HEK293 (cell line): ENCODE measurements at regions not wholly inside any gene's neighbourhood (a gene's known extent, or its start where the extent isn't known, plus 50 kb on each side); places are given as distances from the start of the nearest gene placed in this dataset.

ENCODE experiments used
- CTCF ChIA-PET: fragments of 350-600 bp; formaldehyde crosslinking; extraction: SDS; loops from one replicate; lab custom pipeline; 2021; ENCODE audit warnings: antibody characterized with exemption; lab: Yijun Ruan, JAX
- POLR2A ChIA-PET: fragments of 300-600 bp; formaldehyde crosslinking; extraction: SDS; loops from one replicate; lab custom pipeline; 2020; ENCODE audit warnings: antibody characterized with exemption, inconsistent platforms; lab: Yijun Ruan, JAX
- H3K27ac ChIP-seq: fragments of 200-500 bp; sonication (Bioruptor generic); 2 replicates; pipeline ENCODE4 v1.5.1; 2014; ENCODE audit warnings: low read depth, low read length, control low read depth, inconsistent platforms; ENCODE audit errors: extremely low read depth
- H3K36me3 ChIP-seq, 2 experiments: fragments of 200-500 bp in 1 of 2; sonication (Bioruptor generic) in 1 of 2; 1 replicate in 1 of 2; 2 replicates in 1 of 2; pipeline ENCODE4 v1.5.1; 2014 to 2017; ENCODE audit warnings: inconsistent platforms in 2 of 2, low read length in 2 of 2; ENCODE audit not compliant: control insufficient read depth in 2 of 2, insufficient read depth in 1 of 2
- H3K4me1 ChIP-seq: fragments of 200-500 bp; sonication (Bioruptor generic); 2 replicates; pipeline ENCODE4 v1.5.1; 2014; ENCODE audit warnings: mild to moderate bottlenecking, low read length, inconsistent platforms; ENCODE audit not compliant: control insufficient read depth, insufficient read depth
- H3K4me3 ChIP-seq: 2 replicates; pipeline ENCODE4 v1.5.1; 2011; ENCODE audit warnings: low read depth, mild to moderate bottlenecking, control low read depth, low read length, moderate library complexity
- H3K9me3 ChIP-seq: fragments of 200-500 bp; sonication (Bioruptor generic); 2 replicates; pipeline ENCODE4 v1.5.1; 2014; ENCODE audit warnings: low read depth, low read length, inconsistent platforms; ENCODE audit not compliant: control insufficient read depth, insufficient read depth
- SP2 ChIP-seq: fragments of 450-650 bp; formaldehyde crosslinking; IDR thresholded peaks from 2 replicates; pipeline ENCODE4 v1.5.1; 2016; ENCODE audit warnings: missing biosample characterization, missing genetic modification characterization
- SP3 ChIP-seq: fragments of 450-650 bp; formaldehyde crosslinking; IDR thresholded peaks from 2 replicates; pipeline ENCODE4 v1.5.1; 2016; ENCODE audit warnings: missing biosample characterization, missing genetic modification characterization
- ZBTB11 ChIP-seq: fragments of 450-650 bp; formaldehyde crosslinking; conservative IDR thresholded peaks from 2 replicates; pipeline ENCODE4 v1.5.1; 2016; ENCODE audit warnings: low read depth, missing biosample characterization, missing genetic modification characterization
- ZFP3 ChIP-seq: fragments of 450-650 bp; formaldehyde crosslinking; IDR thresholded peaks from 2 replicates; pipeline ENCODE4 v1.5.1; 2016; ENCODE audit warnings: low read depth, missing biosample characterization, missing genetic modification characterization
- ZFP41 ChIP-seq: fragments of 450-650 bp; formaldehyde crosslinking; IDR thresholded peaks from 2 replicates; pipeline ENCODE4 v1.5.1; 2016; ENCODE audit warnings: missing biosample characterization, missing genetic modification characterization, borderline replicate concordance
- ZNF157 ChIP-seq: fragments of 450-650 bp; formaldehyde crosslinking; IDR thresholded peaks from 2 replicates; pipeline ENCODE4 v1.5.1; 2016; ENCODE audit warnings: missing biosample characterization, missing genetic modification characterization
- ZNF335 ChIP-seq: fragments of 450-650 bp; formaldehyde crosslinking; conservative IDR thresholded peaks from 2 replicates; pipeline ENCODE4 v1.5.1; 2016; ENCODE audit warnings: missing biosample characterization, missing genetic modification characterization
- ZNF366 ChIP-seq: fragments of 450-650 bp; formaldehyde crosslinking; conservative IDR thresholded peaks from 2 replicates; pipeline ENCODE4 v1.5.1; 2016; ENCODE audit warnings: missing biosample characterization, missing genetic modification characterization
- ZNF394 ChIP-seq: fragments of 450-650 bp; formaldehyde crosslinking; IDR thresholded peaks from 2 replicates; pipeline ENCODE4 v1.5.1; 2016; ENCODE audit warnings: missing biosample characterization, missing genetic modification characterization, mild to moderate bottlenecking, moderate library complexity, borderline replicate concordance
- ZNF398 ChIP-seq: fragments of 450-650 bp; formaldehyde crosslinking; IDR thresholded peaks from 2 replicates; pipeline ENCODE4 v1.5.1; 2017; ENCODE audit warnings: missing biosample characterization, missing genetic modification characterization
- ZNF416 ChIP-seq: fragments of 450-650 bp; formaldehyde crosslinking; IDR thresholded peaks from 2 replicates; pipeline ENCODE4 v1.5.1; 2016; ENCODE audit warnings: missing biosample characterization, missing genetic modification characterization
- ZNF433 ChIP-seq: fragments of 450-650 bp; formaldehyde crosslinking; IDR thresholded peaks from 2 replicates; pipeline ENCODE4 v1.5.1; 2016; ENCODE audit warnings: missing biosample characterization, missing genetic modification characterization, low read depth
- ZNF501 ChIP-seq: fragments of 450-650 bp; formaldehyde crosslinking; IDR thresholded peaks from 2 replicates; pipeline ENCODE4 v1.5.1; 2016; ENCODE audit warnings: missing biosample characterization, missing genetic modification characterization
- ZNF600 ChIP-seq: fragments of 450-650 bp; formaldehyde crosslinking; IDR thresholded peaks from 2 replicates; pipeline ENCODE4 v1.5.1; 2016; ENCODE audit warnings: missing biosample characterization, missing genetic modification characterization
- ZNF660 ChIP-seq: fragments of 450-650 bp; IDR thresholded peaks from 2 replicates; pipeline ENCODE4 v1.5.1; 2018; ENCODE audit warnings: missing biosample characterization, mild to moderate bottlenecking, missing genetic modification characterization
- ZNF670 ChIP-seq: fragments of 450-650 bp; formaldehyde crosslinking; IDR thresholded peaks from 2 replicates; pipeline ENCODE4 v1.5.1; 2016; ENCODE audit warnings: missing biosample characterization, missing genetic modification characterization, low read depth
- ZNF76 ChIP-seq: fragments of 450-650 bp; formaldehyde crosslinking; IDR thresholded peaks from 2 replicates; pipeline ENCODE4; 2016; ENCODE audit warnings: low read depth, missing biosample characterization, missing genetic modification characterization, borderline replicate concordance
- ZNF776 ChIP-seq: fragments of 450-650 bp; formaldehyde crosslinking; IDR thresholded peaks from 2 replicates; pipeline ENCODE4 v1.5.0; 2017; ENCODE audit warnings: missing biosample characterization, missing genetic modification characterization, borderline replicate concordance
- ZNF830 ChIP-seq: fragments of 450-650 bp; IDR thresholded peaks from 2 replicates; pipeline ENCODE4 v1.5.0; 2018; ENCODE audit warnings: missing biosample characterization, missing genetic modification characterization, low read depth, mild to moderate bottlenecking, moderate library complexity
- ZSCAN18 ChIP-seq: fragments of 450-650 bp; formaldehyde crosslinking; IDR thresholded peaks from 2 replicates; pipeline ENCODE4 v1.5.1; 2016; ENCODE audit warnings: missing biosample characterization, missing genetic modification characterization
- TF ChIP-seq, protein P1 (sequence below): fragments of 450-650 bp; formaldehyde crosslinking; IDR thresholded peaks from 2 replicates; pipeline ENCODE4 v1.5.1; 2016; ENCODE audit warnings: missing biosample characterization, missing genetic modification characterization
- TF ChIP-seq, protein P2 (sequence below): fragments of 450-650 bp; formaldehyde crosslinking; IDR thresholded peaks from 2 replicates; pipeline ENCODE4 v1.5.1; 2016; ENCODE audit warnings: missing biosample characterization, missing genetic modification characterization
- TF ChIP-seq, protein P3 (sequence below): fragments of 450-650 bp; formaldehyde crosslinking; IDR thresholded peaks from 2 replicates; pipeline ENCODE4 v1.5.1; 2016; ENCODE audit warnings: missing biosample characterization, missing genetic modification characterization

- TF ChIP-seq ZNF660 (tag by site-specific recombination) (no peak), ZNF366 (no peak)
Observed at GRCh38 chr18:78807668-78808067, 171.9 kb upstream of the SALL3 start (continued).

GRCh38 chr18:78809845-78810244, 169.8 kb upstream of the SALL3 start:
- TF ChIP-seq ZNF76 (no peak), ZFP41 (tag by site-specific recombination) (no peak), ZNF600 (no peak), ZNF394 (tag by site-specific recombination) (no peak), ZNF501 (tag by site-specific recombination) (no peak), ZNF335 (tag by site-specific recombination) (no peak), SP2 (no peak), ZNF670 (tag by site-specific recombination) (no peak)
- TF ChIP-seq, protein P1, sequence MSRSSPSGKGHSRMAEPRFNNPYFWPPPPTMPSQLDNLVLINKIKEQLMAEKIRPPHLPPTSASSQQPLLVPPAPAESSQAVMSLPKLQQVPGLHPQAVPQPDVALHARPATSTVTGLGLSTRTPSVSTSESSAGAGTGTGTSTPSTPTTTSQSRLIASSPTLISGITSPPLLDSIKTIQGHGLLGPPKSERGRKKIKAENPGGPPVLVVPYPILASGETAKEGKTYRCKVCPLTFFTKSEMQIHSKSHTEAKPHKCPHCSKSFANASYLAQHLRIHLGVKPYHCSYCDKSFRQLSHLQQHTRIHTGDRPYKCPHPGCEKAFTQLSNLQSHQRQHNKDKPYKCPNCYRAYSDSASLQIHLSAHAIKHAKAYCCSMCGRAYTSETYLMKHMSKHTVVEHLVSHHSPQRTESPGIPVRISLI (tag by site-specific recombination) = no peak
- TF ChIP-seq, protein P2, sequence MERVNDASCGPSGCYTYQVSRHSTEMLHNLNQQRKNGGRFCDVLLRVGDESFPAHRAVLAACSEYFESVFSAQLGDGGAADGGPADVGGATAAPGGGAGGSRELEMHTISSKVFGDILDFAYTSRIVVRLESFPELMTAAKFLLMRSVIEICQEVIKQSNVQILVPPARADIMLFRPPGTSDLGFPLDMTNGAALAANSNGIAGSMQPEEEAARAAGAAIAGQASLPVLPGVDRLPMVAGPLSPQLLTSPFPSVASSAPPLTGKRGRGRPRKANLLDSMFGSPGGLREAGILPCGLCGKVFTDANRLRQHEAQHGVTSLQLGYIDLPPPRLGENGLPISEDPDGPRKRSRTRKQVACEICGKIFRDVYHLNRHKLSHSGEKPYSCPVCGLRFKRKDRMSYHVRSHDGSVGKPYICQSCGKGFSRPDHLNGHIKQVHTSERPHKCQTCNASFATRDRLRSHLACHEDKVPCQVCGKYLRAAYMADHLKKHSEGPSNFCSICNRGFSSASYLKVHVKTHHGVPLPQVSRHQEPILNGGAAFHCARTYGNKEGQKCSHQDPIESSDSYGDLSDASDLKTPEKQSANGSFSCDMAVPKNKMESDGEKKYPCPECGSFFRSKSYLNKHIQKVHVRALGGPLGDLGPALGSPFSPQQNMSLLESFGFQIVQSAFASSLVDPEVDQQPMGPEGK (tag by site-specific recombination) = no peak
- ChIA-PET CTCF (interaction anchor here (0.8 to 1.2 kb wide), 3 partner anchors 11 to 432 kb away, joined by 3 to 4 read pairs (median 3); no protein-coding TSS in a partner anchor), POLR2A (no interaction called here)
- H3K36me3 ChIP-seq = no peaks in the 10 kb centered on the region
- no peak overlapping the region for H3K4me3 ChIP-seq
- H3K9me3 ChIP-seq = no peaks in the 10 kb centered on the region
- H3K4me1 ChIP-seq = no peaks in the 10 kb centered on the region
- no peak overlapping the region for H3K27ac ChIP-seq

DNA sequence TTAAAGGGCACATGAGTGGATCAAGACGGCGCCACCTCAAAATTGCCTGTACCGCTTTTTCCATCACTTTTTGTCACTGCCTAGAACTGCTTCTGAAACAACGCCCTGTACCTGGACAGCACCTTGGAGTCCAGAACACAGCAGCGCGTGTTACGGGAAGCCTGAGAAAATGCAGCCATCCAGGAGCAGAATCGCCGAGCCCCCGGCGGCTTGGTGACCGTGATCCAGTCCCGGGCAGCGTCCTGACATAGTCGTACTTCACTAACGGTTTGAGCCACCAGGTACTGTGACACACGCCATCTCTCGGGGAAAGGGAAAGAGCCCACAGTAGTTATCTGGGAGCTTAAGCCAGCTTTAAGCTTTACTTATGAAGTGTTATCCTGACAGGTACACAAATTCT, 168.9 kb upstream of the SALL3 start:
- no peaks in the 10 kb centered on the region for H3K36me3 ChIP-seq
- no peaks in the 10 kb centered on the region for H3K4me1 ChIP-seq
- H3K4me3 ChIP-seq = no peak overlapping the region
- no peaks in the 10 kb centered on the region for H3K9me3 ChIP-seq
- H3K27ac ChIP-seq = no peak overlapping the region
- ChIA-PET CTCF (interaction anchor here (0.5 to 1.1 kb wide), 2 partner anchors 69 to 425 kb away, joined by 3 read pairs; no protein-coding TSS in a partner anchor), POLR2A (no interaction called here)
- TF ChIP-seq ZNF776 (no peak), ZNF433 (tag by site-specific recombination) (no peak), ZNF157 (tag by site-specific recombination) (no peak), ZNF398 (tag by site-specific recombination) (no peak), ZNF660 (tag by site-specific recombination) (no peak), ZSCAN18 (tag by site-specific recombination) (no peak), ZBTB11 (tag by site-specific recombination) (no peak), ZFP3 (no peak), SP3 (no peak), ZNF830 (no peak), ZNF416 (tag by site-specific recombination) (no peak)
- TF ChIP-seq, protein P3, sequence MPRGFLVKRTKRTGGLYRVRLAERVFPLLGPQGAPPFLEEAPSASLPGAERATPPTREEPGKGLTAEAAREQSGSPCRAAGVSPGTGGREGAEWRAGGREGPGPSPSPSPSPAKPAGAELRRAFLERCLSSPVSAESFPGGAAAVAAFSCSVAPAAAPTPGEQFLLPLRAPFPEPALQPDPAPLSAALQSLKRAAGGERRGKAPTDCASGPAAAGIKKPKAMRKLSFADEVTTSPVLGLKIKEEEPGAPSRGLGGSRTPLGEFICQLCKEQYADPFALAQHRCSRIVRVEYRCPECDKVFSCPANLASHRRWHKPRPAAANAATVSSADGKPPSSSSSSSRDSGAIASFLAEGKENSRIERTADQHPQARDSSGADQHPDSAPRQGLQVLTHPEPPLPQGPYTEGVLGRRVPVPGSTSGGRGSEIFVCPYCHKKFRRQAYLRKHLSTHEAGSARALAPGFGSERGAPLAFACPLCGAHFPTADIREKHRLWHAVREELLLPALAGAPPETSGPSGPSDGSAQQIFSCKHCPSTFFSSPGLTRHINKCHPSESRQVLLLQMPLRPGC = no peak
